Heart right ventricle (tissue), 16 donors: ENCODE measurements at regions not wholly inside any gene's neighbourhood (a gene's known extent, or its start where the extent isn't known, plus 50 kb on each side); places are given as distances from the start of the nearest gene placed in this dataset.

Experiments
- ATAC-seq, 8 donors: fragments of 200-7000 bp; cut with Tn5 transposase; one replicate each; pipeline ENCODE4 v1.9.1; 2020; ENCODE audit warnings: mild to moderate bottlenecking in 8 of 8, moderate library complexity in 8 of 8, moderate number of reproducible peaks in 1 of 8
- DNase-seq, 2 donors: peaks; one replicate each; pipeline ENCODE4 v3.0.0-alpha.2; 2020
- H3K27ac ChIP-seq, 10 donors: fragments of 200-600 bp; sonication (generic) in 2 of 10; one replicate each; pipeline versions ENCODE4 v1.5.0 to v1.8.0; 2020 to 2022; ENCODE audit warnings: mild to moderate bottlenecking in 3 of 10
- H3K27me3 ChIP-seq, 7 donors: fragments of 200-600 bp; one replicate each; pipeline ENCODE4 v1.8.0; 2021 to 2022; ENCODE audit warnings: mild to moderate bottlenecking in 2 of 7
- H3K36me3 ChIP-seq, 9 donors: fragments of 200-600 bp; sonication (generic) in 1 of 9; one replicate each; pipeline versions ENCODE4 v1.5.0 to v1.8.0; 2020 to 2022; ENCODE audit warnings: mild to moderate bottlenecking in 2 of 9
- H3K4me1 ChIP-seq, 9 donors: fragments of 200-600 bp; sonication (generic) in 1 of 9; one replicate each; pipeline versions ENCODE4 v1.5.0 to v1.8.0; 2020 to 2022; ENCODE audit warnings: mild to moderate bottlenecking in 4 of 9
- H3K4me3 ChIP-seq, 10 donors: fragments of 200-600 bp; sonication (generic) in 2 of 10; one replicate each; pipeline versions ENCODE4 v1.5.0 to v1.8.0; 2020 to 2022; ENCODE audit warnings: mild to moderate bottlenecking in 7 of 10, moderate library complexity in 2 of 10
- H3K9me3 ChIP-seq, 11 donors: fragments of 200-600 bp in 10 of 11; sonication (generic) in 2 of 11; one replicate each; pipeline versions ENCODE4 v1.5.0 to v1.8.0; 2013 to 2022; ENCODE audit warnings: mild to moderate bottlenecking in 2 of 11, control low read depth in 1 of 11, moderate library complexity in 1 of 11
- CTCF ChIP-seq, 9 donors: fragments of 200-600 bp; sonication (generic) in 2 of 9; IDR thresholded peaks; one replicate each; pipeline versions ENCODE4 v1.5.0 to v1.8.0; 2021 to 2022; ENCODE audit warnings: antibody characterized with exemption in 9 of 9, mild to moderate bottlenecking in 5 of 9, moderate library complexity in 1 of 9
- WGBS, 2 donors: extraction: QIAGEN DNeasy Blood & Tissue Kit; methylation state at CpG; one replicate each; pipeline ENCODE4 v1.1.7; 2013; ENCODE audit warnings: inconsistent platforms in 1 of 2; 5-methylcytosine and 5-hydroxymethylcytosine counted together
- intact Hi-C, 10 donors: fragments of 100-400 bp; cut with DNase I; formaldehyde crosslinking; loops; one replicate each; pipeline versions ENCODE4 v1.11.1 to v1.14.2; 2022
- donor health status: Arrhythmogenic right ventricular cardiomyopathy.
- donor health status: ischemic (EF 13 %, LVEDD 7.1; RV severe dilation, severe dysfunction).
- donor health status: healthy with polysubstance abuse.
- donor health status: DM: no; HTN: yes; CAD: no.
- donor health status: DM: no; HTN: no; CAD: no.
- donor health status: ischemic (EF 25% LVEDD 6.9; RV normal size, moderate dysfunction).
- donor health status: ischemic (EF 25% LVEDD 5.7; RV mildly dilated, moderate dysfunction).
- donor health status: healthy.
- donor health status: DM: yes; HTN: yes; CAD: no.
- donor health status: Ischemic cardiomyopathy.
- donor health status: ischemic (EF 35%, LVEDD 5.7; RV mildly dilated, moderate dysfunction).
- donor health status: nonischemic (EF 11% LVEDD 7.7; RV severe dilation, severe dysfunction).
- donor health status: DM: yes; HTN: yes; CAD: no.
- donor health status: PGD.
- donor health status: ischemic (EF 29% LVEDD 5.4; RV normal size, mild dysfunction).
- donor health status: nonischemic (EF 23%, LVEDD 6.1; RV moderate dilation, normal function).

- no peak overlapping the region for H3K4me3 ChIP-seq
- WGBS, 2 donors, result 87 to 98% methylated on average over 1 of the region's 1 CpG
- no peak for DNase-seq
- H3K27me3 ChIP-seq, result no peaks in the 10 kb centered on the region
- ATAC-seq, result no peak
- H3K36me3 ChIP-seq, result no peaks in the 10 kb centered on the region
- no peaks in the 10 kb centered on the region for H3K4me1 ChIP-seq
- H3K9me3 ChIP-seq, result peaks cover 0 to 30% (median 0%) of the 10 kb centered on the region in 11 donors
- intact Hi-C loops, result no loop called here
- TF ChIP-seq CTCF (IDR thresholded peaks at IDR 0.05), result no peak
- H3K27ac ChIP-seq, result no peak overlapping the region
Measured at GRCh38 chr7:110358028-110358427, 732.9 kb upstream of the LRRN3 start.

GRCh38 chr7:110371709-110372108, 719.2 kb upstream of the LRRN3 start:
- no peak overlapping the region for H3K27ac ChIP-seq
- no peak for TF ChIP-seq CTCF (IDR thresholded peaks at IDR 0.05)

GRCh38 chr7:110372685-110373084, 718.2 kb upstream of the LRRN3 start:
- H3K36me3 ChIP-seq, result no peaks in the 10 kb centered on the region
- intact Hi-C loops, result no loop called here
- H3K4me3 ChIP-seq, result no peak overlapping the region
- H3K27me3 ChIP-seq, result no peaks in the 10 kb centered on the region
- 82 to 87% methylated on average over 2 of the region's 2 CpGs for WGBS, 2 donors
- no peak for DNase-seq
- no peak overlapping the region for H3K27ac ChIP-seq
- TF ChIP-seq CTCF (IDR thresholded peaks at IDR 0.05), result no peak
- H3K9me3 ChIP-seq, result peaks cover 0 to 7% (median 0%) of the 10 kb centered on the region in 11 donors
- H3K4me1 ChIP-seq, result no peaks in the 10 kb centered on the region
- no peak for ATAC-seq

More at GRCh38 chr7:110371709-110372108, 719.2 kb upstream of the LRRN3 start:
- 92 to 93% methylated on average over 3 of the region's 3 CpGs for WGBS, 2 donors
- peaks cover 0 to 7% (median 0%) of the 10 kb centered on the region in 11 donors for H3K9me3 ChIP-seq
- ATAC-seq (no peak), DNase-seq (no peak)
- no peaks in the 10 kb centered on the region for H3K4me1 ChIP-seq
- intact Hi-C loops, result no loop called here
- H3K27me3 ChIP-seq, result no peaks in the 10 kb centered on the region
- H3K4me3 ChIP-seq, result no peak overlapping the region
- no peaks in the 10 kb centered on the region for H3K36me3 ChIP-seq

GRCh38 chr7:110373416-110373815, 717.5 kb upstream of the LRRN3 start:
- no peak for TF ChIP-seq CTCF (IDR thresholded peaks at IDR 0.05)
- Histone ChIP-seq H3K9me3 (peaks cover 0 to under 1% (median 0%) of the 10 kb centered on the region in 11 donors), H3K4me1 (no peaks in the 10 kb centered on the region), H3K4me3 (no peak overlapping the region), H3K36me3 (no peaks in the 10 kb centered on the region), H3K27ac (no peak overlapping the region), H3K27me3 (no peaks in the 10 kb centered on the region)
- ATAC-seq (no peak), DNase-seq (no peak)
- 90 to 93% methylated on average over 1 of the region's 1 CpG for WGBS, 2 donors
- intact Hi-C loops, result no loop called here
